GM19455 (cell line): ENCODE measurements at regions not wholly inside any gene's neighbourhood (a gene's known extent, or its start where the extent isn't known, plus 50 kb on each side); places are given as distances from the start of the nearest gene placed in this dataset.

Experiments
- ATAC-seq: cut with Tn5 transposase; IDR thresholded peaks from one replicate; pipeline ENCODE4 v1.9.1; 2021; ENCODE audit not compliant: unreplicated experiment

GRCh38 chr1:87437663-87438295 is 109.1 kb downstream of the LMO4 start:
- peak; percentile 86 for ATAC-seq

GRCh38 chr1:87439821-87440220 is 111.1 kb downstream of the LMO4 start:
- ATAC-seq = no peak

GRCh38 chr1:87449348-87449963 is 120.8 kb downstream of the LMO4 start:
- ATAC-seq = peak; percentile 86

- ATAC-seq = no peak
Measured at GRCh38 chr1:87450136-87450535, 121.5 kb downstream of the LMO4 start.

- ATAC-seq = peak; percentile 25
Measured at GRCh38 chr1:87450615-87451209, 122.0 kb downstream of the LMO4 start.

GRCh38 chr1:87451229-87451920 is 122.7 kb downstream of the LMO4 start:
- ATAC-seq = no peak

GRCh38 chr1:87452648-87453047 is 124.0 kb downstream of the LMO4 start:
- ATAC-seq = no peak

- ATAC-seq = no peak
Measured at GRCh38 chr1:87457408-87457807, 128.7 kb downstream of the LMO4 start.

GRCh38 chr1:87462894-87463293 is 134.2 kb downstream of the LMO4 start:
- no peak for ATAC-seq

- peak; percentile 65 for ATAC-seq
Measured at GRCh38 chr1:87464022-87464490, 135.4 kb downstream of the LMO4 start.

- no peak for ATAC-seq
Measured at GRCh38 chr1:87466621-87467020, 137.9 kb downstream of the LMO4 start.

- no peak for ATAC-seq
Measured at GRCh38 chr1:87472716-87473115, 144.0 kb downstream of the LMO4 start.

- ATAC-seq = no peak
Measured at GRCh38 chr1:87473203-87473661, 144.6 kb downstream of the LMO4 start.

GRCh38 chr1:87474098-87474497 is 145.4 kb downstream of the LMO4 start:
- ATAC-seq = no peak

- no peak for ATAC-seq
Measured at GRCh38 chr1:87478231-87478630, 149.6 kb downstream of the LMO4 start.

GRCh38 chr1:87495147-87495546 is 166.5 kb downstream of the LMO4 start:
- no peak for ATAC-seq

GRCh38 chr1:87495870-87496269 is 167.2 kb downstream of the LMO4 start:
- ATAC-seq = no peak

- ATAC-seq = peak; percentile 61
Measured at GRCh38 chr1:87497380-87498203, 168.9 kb downstream of the LMO4 start.

- no peak for ATAC-seq
Measured at GRCh38 chr1:87501738-87502137, 173.1 kb downstream of the LMO4 start.

- ATAC-seq = no peak
Measured at GRCh38 chr1:87505391-87505983, 176.8 kb downstream of the LMO4 start.
